GM18907 (cell line): ENCODE measurements at regions not wholly inside any gene's neighbourhood (a gene's known extent, or its start where the extent isn't known, plus 50 kb on each side); places are given as distances from the start of the nearest gene placed in this dataset.

Experiments
- ATAC-seq: cut with Tn5 transposase; IDR thresholded peaks from one replicate; pipeline ENCODE4 v1.9.1; 2021; ENCODE audit warnings: mild to moderate bottlenecking, moderate library complexity; ENCODE audit not compliant: unreplicated experiment

DNA sequence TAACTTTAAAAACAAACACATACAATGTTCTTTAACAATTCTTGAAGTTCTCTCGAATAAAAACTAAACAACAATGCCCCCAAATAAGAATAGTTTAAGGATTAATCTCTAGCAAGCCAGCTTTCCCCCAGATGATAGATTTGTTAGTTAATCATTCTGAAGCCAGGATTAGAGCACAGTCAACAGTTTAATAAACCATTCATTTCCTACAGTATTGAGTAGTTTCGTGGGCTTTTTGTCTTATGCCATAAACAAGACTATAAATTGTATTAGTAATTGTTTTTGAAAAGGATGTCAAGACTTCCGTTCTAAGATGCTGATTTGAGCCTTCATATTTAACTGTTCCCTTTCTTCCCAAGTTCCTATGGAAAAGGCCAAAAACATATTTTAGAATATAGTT, 136.6 kb downstream of the PIK3R1 start:
- no peak for ATAC-seq

DNA sequence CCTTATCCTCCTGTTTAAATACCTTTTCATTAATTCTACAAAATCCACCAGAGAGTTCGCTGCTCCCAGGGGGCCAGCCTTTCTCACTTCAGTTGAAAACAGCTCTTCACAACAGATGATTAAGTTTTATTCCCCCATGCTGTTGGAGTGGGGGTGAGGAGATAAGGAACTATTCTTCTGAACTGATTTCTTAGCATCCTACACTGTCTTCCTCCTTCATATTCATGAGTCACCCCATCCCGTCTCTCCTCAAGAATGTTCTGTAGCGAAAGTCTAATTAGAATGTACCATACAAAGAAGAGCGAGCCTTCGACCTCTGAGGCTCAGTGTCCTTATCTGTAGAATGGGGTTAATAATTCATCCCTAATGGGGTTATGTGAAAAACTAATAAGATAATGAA, 138.0 kb downstream of the PIK3R1 start:
- no peak for ATAC-seq

DNA sequence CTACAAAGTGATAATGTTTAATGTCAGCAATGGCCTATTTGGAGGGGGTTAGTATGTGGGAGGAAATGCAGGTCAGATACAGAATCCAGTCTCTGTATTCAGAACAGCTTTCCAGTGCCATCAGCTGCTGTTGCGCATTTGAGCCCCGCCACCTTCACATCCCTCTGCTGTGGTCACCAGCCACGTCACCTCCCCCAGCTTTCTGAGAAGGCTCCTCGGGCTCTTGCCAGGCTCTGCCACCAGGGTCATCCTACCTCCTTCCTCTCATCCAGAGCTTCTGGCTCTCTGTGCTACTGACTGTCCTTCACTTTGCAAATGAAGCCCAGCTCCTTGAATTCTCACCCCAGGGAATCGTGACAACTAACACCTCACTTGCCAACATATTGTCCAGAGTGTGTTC, 138.8 kb downstream of the PIK3R1 start:
- no peak for ATAC-seq

GRCh38 chr5:68356216-68356615, 140.7 kb downstream of the PIK3R1 start:
- no peak for ATAC-seq

DNA sequence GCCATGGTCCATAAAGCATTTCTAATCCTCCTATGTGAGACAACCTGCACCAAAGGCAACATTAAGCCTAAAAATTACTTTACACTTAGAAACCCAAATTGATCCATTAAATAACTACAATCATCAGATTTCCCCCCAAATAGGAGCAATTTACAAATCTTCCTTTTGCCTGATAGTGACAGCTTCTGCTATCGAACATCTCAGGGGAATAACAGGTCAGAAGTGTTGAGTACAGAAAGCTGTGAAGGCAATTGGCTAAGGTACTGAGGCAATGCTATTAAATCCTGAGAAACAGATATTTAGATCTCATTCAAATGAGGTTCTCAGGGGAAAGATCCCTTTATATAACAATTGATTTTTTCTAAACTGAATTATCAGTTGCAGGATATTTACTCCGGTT, 141.1 kb downstream of the PIK3R1 start:
- ATAC-seq: no peak

- ATAC-seq: no peak
These were observed 144.1 kb downstream of the PIK3R1 start for GRCh38 chr5:68359699-68360098.

- no peak for ATAC-seq
These were observed 146.8 kb downstream of the PIK3R1 start for GRCh38 chr5:68362331-68362730.

DNA sequence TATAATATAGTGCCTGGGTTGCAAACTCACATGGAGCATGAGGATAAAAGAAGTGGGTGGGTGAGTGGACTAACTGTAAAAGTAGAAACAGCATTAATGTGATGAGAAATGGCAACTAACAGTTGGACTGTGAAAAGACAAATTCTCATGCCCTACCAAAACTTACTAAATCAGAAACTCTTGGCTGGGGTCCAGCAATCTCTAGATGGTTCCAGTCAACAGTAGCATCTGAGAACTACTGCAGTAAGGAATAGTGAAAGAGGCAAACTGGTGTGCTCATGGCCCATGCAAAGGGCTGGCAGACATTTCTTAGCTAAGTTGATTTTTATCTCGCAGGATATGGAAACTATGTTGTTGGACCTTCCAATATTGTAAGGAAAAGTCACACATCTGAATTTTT, 150.3 kb downstream of the PIK3R1 start:
- no peak for ATAC-seq

- no peak for ATAC-seq
These were observed 151.7 kb downstream of the PIK3R1 start for GRCh38 chr5:68367287-68367686.

GRCh38 chr5:68367717-68368116, 152.2 kb downstream of the PIK3R1 start:
- ATAC-seq: no peak

GRCh38 chr5:68368311-68369022, 152.9 kb downstream of the PIK3R1 start:
- no peak for ATAC-seq

DNA sequence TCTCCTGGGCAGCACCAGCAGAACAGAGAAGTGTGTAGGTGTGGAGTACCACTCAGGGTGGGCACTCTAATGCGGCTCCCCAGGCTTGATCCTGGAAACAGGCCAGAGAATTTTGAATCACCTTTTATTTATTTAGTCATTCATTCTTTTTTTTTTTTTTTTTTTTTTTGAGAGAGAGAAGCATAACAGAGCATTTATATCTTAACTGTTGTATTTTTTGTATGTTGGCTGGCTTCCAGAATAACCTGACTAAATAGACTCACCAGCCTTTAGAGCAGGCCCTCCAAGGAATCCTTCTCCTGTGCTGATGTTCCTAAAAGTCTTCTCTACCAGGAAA, 153.4 kb downstream of the PIK3R1 start:
- ATAC-seq: no peak

DNA sequence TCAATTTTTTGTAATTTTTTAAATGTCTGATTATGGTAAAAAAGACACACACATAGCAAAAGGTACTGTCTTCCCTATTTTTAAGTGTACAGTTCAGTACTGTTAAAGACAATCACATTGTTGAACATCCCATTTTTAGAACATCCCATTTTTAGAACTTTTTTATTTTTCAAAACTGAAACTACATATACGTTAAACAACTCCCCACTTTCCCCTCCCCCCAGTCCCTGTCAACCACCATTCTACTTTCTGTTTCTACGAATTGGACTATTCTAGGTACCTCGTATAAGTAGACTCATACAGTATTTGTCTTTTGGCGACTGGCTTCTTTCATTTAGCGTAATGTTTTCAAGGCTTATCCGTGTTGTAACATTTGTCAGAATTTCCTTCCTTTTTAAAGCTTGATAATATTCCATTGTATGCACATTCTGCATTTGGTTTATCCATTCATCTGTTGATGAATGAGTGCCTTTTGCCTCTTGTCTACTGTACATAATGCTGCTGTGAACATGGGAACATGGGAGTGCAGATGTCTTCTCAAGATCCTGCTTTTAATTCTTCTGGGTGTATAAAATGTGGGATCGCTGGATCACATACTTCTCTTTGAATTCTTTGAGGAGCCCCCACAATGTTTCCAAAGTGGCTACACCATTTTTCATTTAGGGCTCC, 154.0 kb downstream of the PIK3R1 start:
- ATAC-seq: peak; percentile 65

DNA sequence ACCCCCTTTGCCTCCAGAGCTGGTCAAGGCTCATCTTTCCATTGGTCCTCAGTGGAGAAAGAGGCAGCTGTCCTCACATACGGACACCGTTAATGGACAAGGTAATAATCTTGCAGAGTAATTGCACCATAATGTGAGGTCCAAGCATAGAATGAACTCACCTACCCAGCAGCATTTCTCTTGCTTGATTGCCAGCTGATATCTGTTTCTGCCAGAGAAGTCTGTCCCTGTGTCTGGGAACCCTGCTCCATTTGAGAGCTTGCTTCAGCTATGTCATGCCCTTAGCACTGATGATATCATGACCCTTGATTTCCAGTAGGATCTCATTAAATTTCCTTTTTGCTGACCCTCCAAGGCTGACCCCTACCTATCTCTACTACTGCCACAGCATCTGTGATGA, 154.6 kb downstream of the PIK3R1 start:
- ATAC-seq: no peak

DNA sequence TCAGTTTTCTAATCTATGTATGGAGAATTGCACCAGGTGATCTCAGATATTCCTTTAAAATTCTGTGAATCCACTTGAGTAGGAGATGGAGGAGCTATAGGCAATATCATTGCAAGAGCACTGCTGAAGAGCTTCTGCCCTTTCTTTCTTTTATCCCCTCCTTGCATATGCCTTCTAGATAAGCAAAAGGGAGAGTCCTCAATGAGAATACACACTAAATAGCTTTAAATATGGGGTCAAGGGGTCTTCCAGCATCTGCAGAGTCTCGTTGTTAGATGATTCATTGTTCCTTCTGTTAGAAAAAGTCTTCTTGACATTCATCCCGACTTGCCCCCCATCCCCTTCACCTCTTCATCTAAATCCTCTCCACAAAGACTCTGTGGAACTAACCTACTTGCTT, 156.1 kb downstream of the PIK3R1 start:
- ATAC-seq: no peak

- ATAC-seq: no peak
These were observed 156.6 kb downstream of the PIK3R1 start for GRCh38 chr5:68372161-68372560.

GRCh38 chr5:68373050-68373449, 157.5 kb downstream of the PIK3R1 start:
- no peak for ATAC-seq

- ATAC-seq: no peak
These were observed 159.4 kb downstream of the PIK3R1 start for GRCh38 chr5:68374796-68375518.

DNA sequence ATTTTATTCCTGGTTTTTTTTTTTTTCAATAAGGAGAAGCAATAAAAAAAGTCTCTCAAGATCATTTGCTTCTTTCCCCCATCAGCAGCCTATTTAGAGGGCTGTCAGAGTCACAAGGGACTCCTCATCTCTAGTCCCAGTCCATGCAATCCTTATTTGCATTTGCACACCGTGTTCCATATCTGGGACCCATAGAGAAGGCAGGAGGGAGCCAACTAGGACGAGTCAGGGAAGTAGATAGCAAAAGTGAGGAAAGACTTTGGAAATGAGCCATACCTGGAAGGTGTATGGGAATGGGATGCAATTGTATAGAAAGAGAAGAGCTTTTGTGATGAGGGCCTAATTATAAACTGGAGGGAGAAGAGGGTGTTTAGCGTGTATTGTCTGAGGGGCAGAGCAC, 160.0 kb downstream of the PIK3R1 start:
- no peak for ATAC-seq

GRCh38 chr5:68376935-68377334, 161.4 kb downstream of the PIK3R1 start:
- ATAC-seq: no peak

GRCh38 chr5:68377733-68378132, 162.2 kb downstream of the PIK3R1 start:
- peak; percentile 37 for ATAC-seq

- ATAC-seq: peak; percentile 94
These were observed 162.8 kb downstream of the PIK3R1 start for GRCh38 chr5:68378204-68378820.
